ENCODE measurements at regions not wholly inside any gene's neighbourhood (a gene's known extent, or its start where the extent isn't known, plus 50 kb on each side); places are given as distances from the start of the nearest gene placed in this dataset.

- DNase-seq (ENCODE audit: low spot score), result no peak
These were observed 288.1 kb downstream of the TEX29 start for GRCh38 chr13:111608556-111608955.

GRCh38 chr13:111609631-111610030 is 289.2 kb downstream of the TEX29 start:
- Histone ChIP-seq H3K4me1 (no peaks in the 10 kb centered on the region), H3K4me3 (no peak overlapping the region), H3K9me3 (no peaks in the 10 kb centered on the region), H3K27me3 (no peaks in the 10 kb centered on the region), H3K27ac (no peak overlapping the region), H3K36me3 (no peaks in the 10 kb centered on the region)
- TF ChIP-seq CTCF (IDR thresholded peaks at IDR 0.05), result no peak
- no peak for DNase-seq (ENCODE audit: low spot score)

More at GRCh38 chr13:111608556-111608955, 288.1 kb downstream of the TEX29 start:
- Histone ChIP-seq H3K27ac (no peak overlapping the region), H3K4me3 (no peak overlapping the region), H3K36me3 (no peaks in the 10 kb centered on the region), H3K9me3 (no peaks in the 10 kb centered on the region), H3K4me1 (no peaks in the 10 kb centered on the region), H3K27me3 (no peaks in the 10 kb centered on the region)
- no peak for TF ChIP-seq CTCF (IDR thresholded peaks at IDR 0.05)

- Histone ChIP-seq H3K27ac (no peak overlapping the region), H3K4me1 (no peaks in the 10 kb centered on the region), H3K4me3 (no peak overlapping the region), H3K27me3 (no peaks in the 10 kb centered on the region), H3K9me3 (no peaks in the 10 kb centered on the region), H3K36me3 (no peaks in the 10 kb centered on the region)
- no peak for TF ChIP-seq CTCF (IDR thresholded peaks at IDR 0.05)
- DNase-seq (ENCODE audit: low spot score), result no peak
These were observed 289.6 kb downstream of the TEX29 start for GRCh38 chr13:111610081-111610480.

- Histone ChIP-seq H3K4me3 (no peak overlapping the region), H3K27me3 (no peaks in the 10 kb centered on the region), H3K4me1 (no peaks in the 10 kb centered on the region), H3K9me3 (no peaks in the 10 kb centered on the region), H3K36me3 (no peaks in the 10 kb centered on the region), H3K27ac (no peak overlapping the region)
- TF ChIP-seq CTCF (IDR thresholded peaks at IDR 0.05), result no peak
- DNase-seq (ENCODE audit: low spot score), result no peak
These were observed 290.4 kb downstream of the TEX29 start for GRCh38 chr13:111610879-111611278.

GRCh38 chr13:111611651-111612050 is 291.2 kb downstream of the TEX29 start:
- H3K27ac ChIP-seq, result no peak overlapping the region
- no peaks in the 10 kb centered on the region for H3K36me3 ChIP-seq
- no peak for TF ChIP-seq CTCF (IDR thresholded peaks at IDR 0.05)
- H3K27me3 ChIP-seq, result no peaks in the 10 kb centered on the region
- H3K9me3 ChIP-seq, result no peaks in the 10 kb centered on the region
- no peak for DNase-seq (ENCODE audit: low spot score)
- no peaks in the 10 kb centered on the region for H3K4me1 ChIP-seq
- no peak overlapping the region for H3K4me3 ChIP-seq

- Histone ChIP-seq H3K27me3 (no peaks in the 10 kb centered on the region), H3K27ac (no peak overlapping the region), H3K4me1 (no peaks in the 10 kb centered on the region), H3K9me3 (no peaks in the 10 kb centered on the region), H3K36me3 (no peaks in the 10 kb centered on the region), H3K4me3 (no peak overlapping the region)
- DNase-seq (ENCODE audit: low spot score), result no peak
- no peak for TF ChIP-seq CTCF (IDR thresholded peaks at IDR 0.05)
These were observed 292.4 kb downstream of the TEX29 start for GRCh38 chr13:111612886-111613285.
